HG03354 (cell line): ENCODE measurements at regions not wholly inside any gene's neighbourhood (a gene's known extent, or its start where the extent isn't known, plus 50 kb on each side); places are given as distances from the start of the nearest gene placed in this dataset.
"Not testable (repeated sequence)": the region's sequence is repeated elsewhere in the genome, so short reads cannot be mapped to it uniquely, and the experiment has no call there.

Experiments
- ATAC-seq: cut with Tn5 transposase; IDR thresholded peaks from one replicate; pipeline ENCODE4 v1.9.1; 2021; ENCODE audit warnings: mild to moderate bottlenecking; ENCODE audit not compliant: unreplicated experiment, poor library complexity, severe bottlenecking

- ATAC-seq = no peak
These were observed 545.5 kb upstream of the HTR2C start for GRCh38 chrX:114038358-114038757.

- ATAC-seq = no peak
These were observed 546.4 kb upstream of the HTR2C start for GRCh38 chrX:114037515-114037914.

- ATAC-seq = no peak
These were observed 554.8 kb upstream of the HTR2C start for GRCh38 chrX:114028907-114029662.

GRCh38 chrX:114017086-114017485 lies 566.8 kb upstream of the HTR2C start:
- ATAC-seq = no peak

- no peak for ATAC-seq
These were observed 567.9 kb upstream of the HTR2C start for GRCh38 chrX:114015966-114016365.

GRCh38 chrX:114006664-114007063 lies 577.2 kb upstream of the HTR2C start:
- no peak for ATAC-seq

- no peak for ATAC-seq
These were observed 587.1 kb upstream of the HTR2C start for GRCh38 chrX:113996781-113997180.

- ATAC-seq = not testable (repeated sequence)
These were observed 592.2 kb upstream of the HTR2C start for GRCh38 chrX:113991720-113992119.

- ATAC-seq = not testable (repeated sequence)
These were observed 593.2 kb upstream of the HTR2C start for GRCh38 chrX:113990669-113991068.

- ATAC-seq = not testable (repeated sequence)
These were observed 595.5 kb upstream of the HTR2C start for GRCh38 chrX:113988315-113988935.

- no peak for ATAC-seq
These were observed 597.5 kb upstream of the HTR2C start for GRCh38 chrX:113986427-113986826.

GRCh38 chrX:113982766-113983165 lies 601.1 kb upstream of the HTR2C start:
- ATAC-seq = no peak

- no peak for ATAC-seq
These were observed 602.9 kb upstream of the HTR2C start for GRCh38 chrX:113980953-113981352.

- ATAC-seq = no peak
These were observed 606.0 kb upstream of the HTR2C start for GRCh38 chrX:113977887-113978286.

- ATAC-seq = no peak
These were observed 608.4 kb upstream of the HTR2C start for GRCh38 chrX:113975441-113975840.

- ATAC-seq = no peak
These were observed 609.0 kb upstream of the HTR2C start for GRCh38 chrX:113974881-113975280.

GRCh38 chrX:113973706-113974105 lies 610.2 kb upstream of the HTR2C start:
- ATAC-seq = no peak

GRCh38 chrX:113966791-113967190 lies 617.1 kb upstream of the HTR2C start:
- no peak for ATAC-seq

GRCh38 chrX:113962343-113962742 lies 621.5 kb upstream of the HTR2C start:
- no peak for ATAC-seq

GRCh38 chrX:113959912-113960626 lies 623.8 kb upstream of the HTR2C start:
- ATAC-seq = no peak

- ATAC-seq = no peak
These were observed 627.0 kb upstream of the HTR2C start for GRCh38 chrX:113956936-113957335.
